GM12891 (cell line): ENCODE measurements at regions not wholly inside any gene's neighbourhood (a gene's known extent, or its start where the extent isn't known, plus 50 kb on each side); places are given as distances from the start of the nearest gene placed in this dataset.

Experiments used
- DNase-seq: peaks from one replicate; pipeline ENCODE4 v3.0.0; 2011; ENCODE audit warnings: low spot score; ENCODE audit not compliant: insufficient read length
- FAIRE-seq: peaks from 2 replicates; lab custom pipeline; 2011; peaks lifted over from hg19 to GRCh38; lab: Jason Lieb, UNC
- PAX5 ChIP-seq: IDR thresholded peaks from 2 replicates; pipeline ENCODE4 v1.6.1; 2011; ENCODE audit warnings: low read length, moderate library complexity, mild to moderate bottlenecking; ENCODE audit not compliant: insufficient read depth, severe bottlenecking
- POLR2A ChIP-seq: IDR thresholded peaks from 2 replicates; pipeline ENCODE4 v1.6.1; 2011; ENCODE audit warnings: low read depth, low read length, control low read depth
- POLR2AphosphoS5 ChIP-seq: IDR thresholded peaks from 2 replicates; pipeline ENCODE4 v1.6.1; 2011; ENCODE audit warnings: low read depth, low read length, control low read depth
- POU2F2 ChIP-seq: IDR thresholded peaks from 2 replicates; pipeline ENCODE4 v1.6.1; 2011; ENCODE audit warnings: low read depth, mild to moderate bottlenecking, control low read depth, low read length, moderate library complexity
- SPI1 ChIP-seq: IDR thresholded peaks from 2 replicates; pipeline ENCODE4 v1.6.1; 2011; ENCODE audit warnings: low read depth, low read length, control low read depth
- TAF1 ChIP-seq: IDR thresholded peaks from 2 replicates; pipeline ENCODE4 v1.6.1; 2011; ENCODE audit warnings: low read depth, low read length, control low read depth

DNA sequence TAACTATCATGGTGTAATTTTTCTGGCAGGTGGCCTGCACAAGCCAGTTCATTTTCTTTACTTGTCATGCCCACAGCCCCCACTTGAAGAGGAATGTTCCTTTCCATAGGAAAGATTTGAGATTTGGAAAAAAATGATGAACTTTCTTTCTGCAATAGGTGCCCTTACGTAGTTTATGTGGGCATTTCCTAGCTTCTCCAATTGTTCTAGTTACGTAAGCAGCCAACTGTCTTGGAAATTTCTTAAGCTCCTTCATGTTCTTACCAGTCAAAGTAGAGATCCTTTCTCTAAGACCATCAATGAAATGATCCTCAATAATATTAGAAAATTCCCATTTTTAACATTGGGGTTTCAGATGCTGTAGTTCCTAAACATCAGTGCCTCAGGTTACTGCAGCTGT lies 109.5 kb upstream of the F3 start:
- FAIRE-seq (no peak), DNase-seq (no peak)
- TF ChIP-seq POLR2A = no peak
- TF ChIP-seq PAX5 = no peak
- no peak for TF ChIP-seq SPI1
- no peak for TF ChIP-seq POLR2AphosphoS5
- TF ChIP-seq TAF1 = no peak
- TF ChIP-seq POU2F2 = no peak

DNA sequence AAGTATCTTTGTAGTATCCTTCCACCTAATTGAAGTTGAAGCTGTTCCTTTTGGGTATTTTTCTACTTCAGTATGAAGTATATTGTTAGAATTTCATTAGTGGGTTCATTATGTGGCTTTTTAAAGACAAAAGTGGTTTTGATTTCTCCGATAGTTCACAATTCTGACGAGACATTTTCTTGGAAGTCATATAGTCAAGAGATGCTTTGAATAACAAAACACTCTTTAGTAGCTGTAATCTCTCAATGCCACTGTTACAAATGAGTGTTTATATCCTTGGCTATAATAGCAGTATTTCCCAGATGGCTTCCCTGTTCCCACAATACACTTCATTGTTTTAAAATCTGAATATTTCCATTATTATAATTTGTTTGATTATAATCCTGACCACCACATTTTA lies 108.7 kb upstream of the F3 start:
- no peak for DNase-seq
- FAIRE-seq = no peak
- TF ChIP-seq SPI1 (no peak), TAF1 (no peak), PAX5 (no peak), POLR2A (no peak), POU2F2 (no peak), POLR2AphosphoS5 (no peak)

DNA sequence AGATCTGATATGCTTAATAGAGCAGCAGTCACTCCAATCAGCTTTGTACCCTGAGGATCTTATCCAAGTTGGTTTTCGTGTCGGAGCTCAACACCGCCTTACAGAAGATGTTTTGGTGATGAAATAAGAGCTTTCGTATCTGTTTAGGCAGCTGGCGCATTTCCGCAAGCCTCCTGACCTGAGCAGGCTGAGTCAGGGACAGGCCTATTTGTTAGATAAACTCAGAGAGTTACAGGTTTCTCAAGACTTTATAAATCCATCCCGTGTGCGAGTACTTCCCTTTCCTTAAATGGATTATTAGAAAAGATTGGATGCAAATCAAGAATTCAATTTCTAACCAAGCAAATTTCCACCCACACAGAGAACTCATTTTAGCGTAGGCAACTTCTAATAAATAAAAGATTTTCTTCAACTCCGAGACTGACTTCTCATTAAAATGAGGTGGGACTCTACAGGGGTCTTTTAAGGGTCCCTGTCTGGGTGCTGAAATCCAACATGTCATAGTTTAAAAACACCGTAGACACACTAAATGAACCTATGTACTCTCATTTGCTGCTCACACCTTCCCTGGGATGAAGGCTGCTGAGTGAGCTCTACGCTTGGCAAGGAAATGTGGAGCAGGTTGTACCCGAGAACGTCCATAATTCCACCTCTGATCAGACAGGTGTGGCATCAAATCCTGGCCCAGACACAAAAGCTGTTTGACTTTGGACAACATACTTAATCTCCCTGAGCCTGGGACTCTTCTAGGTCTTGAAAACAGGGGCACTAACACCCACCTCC lies 106.9 kb upstream of the F3 start:
- no peak for DNase-seq
- FAIRE-seq = no peak
- no peak for TF ChIP-seq POLR2A
- no peak for TF ChIP-seq POU2F2
- no peak for TF ChIP-seq SPI1
- no peak for TF ChIP-seq POLR2AphosphoS5
- TF ChIP-seq TAF1 = no peak
- TF ChIP-seq PAX5 = no peak

DNA sequence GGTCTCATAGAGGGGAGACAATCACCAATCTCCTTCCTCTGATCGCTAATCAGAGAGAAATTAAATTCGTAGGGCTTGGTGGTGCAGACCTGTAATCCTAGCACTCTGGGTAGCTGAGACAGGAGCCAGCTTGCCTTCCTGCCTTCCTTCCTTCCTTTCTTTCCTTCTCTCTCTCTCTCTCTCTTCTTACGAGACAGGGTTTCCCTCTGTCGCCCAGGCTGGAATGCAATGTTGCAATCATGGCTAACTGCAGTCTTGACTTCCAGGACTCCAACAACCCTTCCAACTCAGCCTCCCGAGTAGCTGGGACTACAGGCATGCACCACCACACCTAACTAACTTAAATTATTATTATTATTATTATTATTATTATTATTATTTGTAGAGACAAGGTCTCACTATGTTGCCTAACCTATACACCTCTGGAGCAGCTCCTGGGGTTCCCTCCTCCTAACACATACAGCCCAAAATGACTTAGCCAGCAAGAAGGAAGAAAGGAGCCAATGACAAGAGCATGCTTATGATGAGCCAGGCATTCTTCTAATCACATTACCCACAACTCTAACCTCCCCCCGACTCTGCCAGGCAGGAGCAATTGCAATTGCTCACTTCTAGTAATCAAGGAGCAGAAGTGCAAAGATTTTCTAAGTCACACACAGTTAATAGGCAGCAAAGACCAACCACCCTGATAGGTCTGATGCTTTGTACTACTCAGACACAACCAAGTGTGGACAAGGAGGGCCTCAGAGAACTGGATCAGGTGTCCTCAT lies 105.4 kb upstream of the F3 start:
- DNase-seq = no peak
- FAIRE-seq = no peak

DNA sequence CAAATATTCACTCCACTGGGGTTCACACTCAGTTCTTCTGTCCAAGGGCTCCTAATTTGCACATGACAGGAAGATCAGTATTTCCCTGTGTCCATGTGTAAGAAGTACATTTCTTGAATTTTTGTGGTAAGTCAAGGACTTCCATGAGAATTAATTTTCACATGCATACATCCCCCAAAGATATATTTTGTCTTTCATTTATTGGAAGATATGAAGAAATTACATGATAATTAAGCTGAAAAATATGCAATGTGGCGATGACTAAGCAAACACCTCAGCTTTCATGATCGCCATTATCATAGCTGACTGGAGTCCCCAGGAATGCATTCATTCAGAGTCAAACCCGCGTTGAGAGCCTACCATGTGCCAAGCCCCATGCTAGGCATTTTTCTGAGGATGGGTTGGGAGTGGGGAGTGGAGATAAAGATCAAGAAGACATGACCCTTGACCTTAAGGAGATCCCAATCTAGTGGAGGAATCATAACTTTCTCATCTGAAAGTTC lies 104.6 kb upstream of the F3 start:
- FAIRE-seq = no peak
- TF ChIP-seq POLR2A = no peak
- TF ChIP-seq POU2F2 = no peak
- TF ChIP-seq TAF1 = no peak
- TF ChIP-seq SPI1 = no peak
- TF ChIP-seq PAX5 = no peak
- TF ChIP-seq POLR2AphosphoS5 = no peak
- DNase-seq = no peak

More for the DNA sequence above, 105.4 kb upstream of the F3 start:
- TF ChIP-seq PAX5 (no peak), POU2F2 (no peak)

DNA sequence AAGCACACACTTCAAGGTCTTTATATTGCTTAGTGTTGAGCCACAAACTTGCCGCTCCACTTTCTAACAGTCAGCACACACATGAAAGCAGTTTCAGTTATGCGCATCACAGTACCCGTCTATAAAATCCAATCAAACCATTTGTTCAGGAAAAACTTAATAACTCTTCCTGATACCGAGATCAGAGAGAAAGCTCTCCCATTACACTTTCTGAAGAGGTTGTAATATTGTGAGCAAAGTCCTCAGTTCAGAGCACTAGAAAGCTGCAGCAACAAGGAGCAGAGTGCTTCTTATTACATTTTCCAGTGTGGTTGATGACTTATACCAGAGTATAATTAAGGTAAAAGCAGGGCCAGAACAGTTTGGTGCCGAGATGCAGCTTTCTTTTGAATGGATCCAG lies 102.8 kb upstream of the F3 start:
- DNase-seq (no peak), FAIRE-seq (no peak)
- TF ChIP-seq PAX5 = no peak

DNA sequence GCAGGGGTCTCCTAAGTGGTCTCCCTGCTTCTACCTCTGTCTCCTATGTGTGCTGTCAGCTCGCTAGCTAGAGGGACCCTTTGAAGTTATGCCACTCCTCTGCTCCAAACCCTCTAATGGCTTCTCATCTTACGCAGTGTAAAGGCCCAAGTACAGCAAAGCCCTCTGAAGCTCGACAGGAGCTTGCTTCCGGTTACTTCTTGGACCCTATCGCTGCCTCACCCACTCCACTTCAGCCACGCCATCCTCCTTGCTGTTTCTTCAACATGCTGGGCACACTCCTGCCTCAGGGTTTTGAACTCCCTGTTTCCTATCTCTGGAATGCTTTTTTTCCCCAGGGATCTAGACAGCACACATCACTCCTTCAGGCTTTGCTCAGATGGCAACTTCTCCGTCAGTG lies 102.3 kb upstream of the F3 start:
- FAIRE-seq (no peak), DNase-seq (no peak)
- no peak for TF ChIP-seq TAF1
- no peak for TF ChIP-seq SPI1
- no peak for TF ChIP-seq POLR2AphosphoS5
- TF ChIP-seq POLR2A = no peak
- no peak for TF ChIP-seq POU2F2
- no peak for TF ChIP-seq PAX5

DNA sequence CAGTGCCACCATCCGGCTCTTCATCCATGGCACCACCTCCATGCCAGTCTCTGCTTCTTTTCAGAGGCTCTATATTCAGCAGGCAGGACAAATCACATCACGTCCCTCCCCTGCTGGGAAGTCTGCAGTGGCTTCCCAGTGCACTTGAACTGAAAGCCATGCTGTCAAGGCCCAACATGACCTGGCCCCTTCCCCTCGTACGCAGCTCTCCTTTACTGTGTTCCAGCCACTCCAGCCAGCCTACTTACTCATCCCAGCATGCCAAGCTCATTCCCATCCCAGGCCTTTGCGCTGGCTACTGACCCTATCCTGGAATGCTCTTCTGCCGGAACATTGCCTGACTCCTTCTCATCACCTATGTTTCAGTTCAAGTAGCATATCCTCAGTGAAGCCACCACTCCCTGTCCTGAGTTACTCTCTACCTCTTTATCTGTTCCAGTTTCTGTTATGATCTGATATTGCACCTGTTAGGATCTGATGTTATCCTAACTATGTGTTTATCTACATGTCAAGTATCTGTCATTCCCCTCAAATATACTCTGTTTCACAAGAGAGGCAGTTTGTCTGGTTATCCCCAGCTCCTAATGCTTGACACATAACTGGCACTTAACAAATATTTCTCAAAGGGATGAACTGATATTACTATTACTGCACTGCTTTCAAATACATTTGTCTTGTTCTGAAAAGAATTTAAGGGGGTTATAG lies 101.2 kb upstream of the F3 start:
- FAIRE-seq = no peak
- TF ChIP-seq PAX5 (no peak), POLR2AphosphoS5 (no peak), POLR2A (no peak), POU2F2 (no peak), TAF1 (no peak), SPI1 (no peak)
- DNase-seq = no peak

DNA sequence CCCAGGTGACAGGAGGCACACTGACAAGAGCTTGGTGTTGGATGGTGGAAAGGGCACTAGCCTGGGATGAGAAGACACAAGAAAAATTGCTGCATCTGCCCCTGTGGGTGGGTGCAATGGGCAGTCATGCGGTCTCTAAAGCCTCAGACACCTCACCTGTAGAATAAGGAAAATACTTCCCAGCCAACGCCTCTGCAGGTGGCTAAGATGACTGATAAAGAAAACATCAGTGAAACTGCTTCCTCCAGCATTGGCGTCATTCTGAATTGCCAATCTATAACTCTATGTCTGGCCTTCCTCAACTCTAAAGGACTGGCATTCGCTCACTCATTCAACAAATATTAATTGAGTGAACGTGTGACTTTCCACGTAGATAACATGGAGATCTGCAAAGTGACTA lies 100.4 kb upstream of the F3 start:
- FAIRE-seq = no peak
- DNase-seq = no peak
- no peak for TF ChIP-seq SPI1
- no peak for TF ChIP-seq PAX5
- no peak for TF ChIP-seq POU2F2
- no peak for TF ChIP-seq POLR2AphosphoS5
- TF ChIP-seq TAF1 = no peak
- no peak for TF ChIP-seq POLR2A
